Right cardiac atrium (tissue), 5 donors: ENCODE measurements at regions not wholly inside any gene's neighbourhood (a gene's known extent, or its start where the extent isn't known, plus 50 kb on each side); places are given as distances from the start of the nearest gene placed in this dataset.

ENCODE experiments used
- ATAC-seq, 2 donors: fragments of 200-7000 bp; cut with Tn5 transposase; one replicate each; pipeline versions ENCODE4 v1.8.0 to v1.9.1; 2020; ENCODE audit warnings: moderate library complexity in 2 of 2, mild to moderate bottlenecking in 1 of 2
- DNase-seq, 3 donors: peaks; one replicate each; pipeline ENCODE4 v3.0.0-alpha.2; 2020
- H3K27ac ChIP-seq: one replicate; pipeline ENCODE4 v1.5.1; 2013; ENCODE audit warnings: mild to moderate bottlenecking, low read length, control low read depth, moderate library complexity
- H3K27me3 ChIP-seq: one replicate; pipeline ENCODE4 v1.6.1; 2013; ENCODE audit not compliant: control insufficient read depth, insufficient read depth
- H3K4me1 ChIP-seq: one replicate; pipeline ENCODE4 v1.6.1; 2013; ENCODE audit warnings: low read length; ENCODE audit not compliant: control insufficient read depth, insufficient read depth
- H3K4me3 ChIP-seq: one replicate; pipeline ENCODE4 v1.5.1; 2013; ENCODE audit warnings: low read length, control low read depth
- H3K9me3 ChIP-seq: one replicate; pipeline ENCODE4 v1.6.1; 2013; ENCODE audit warnings: low read length; ENCODE audit not compliant: control insufficient read depth
- WGBS: extraction: QIAGEN DNeasy Blood & Tissue Kit; methylation state at CpG from one replicate; pipeline ENCODE4 v1.1.7; 2013; 5-methylcytosine and 5-hydroxymethylcytosine counted together
- intact Hi-C, 4 donors: fragments of 100-400 bp; cut with DNase I; formaldehyde crosslinking; loops; one replicate each; pipeline versions ENCODE4 v1.11.0 to v1.14.0; 2022 to 2023
- donor health status: healthy with polysubstance abuse.
- donor health status: DM: no; HTN: yes; CAD: no.
- donor health status: DM: no; HTN: no; CAD: no.
- donor health status: DM: no; HTN: yes; CAD: no; lungs with severe emphysema.
- donor health status: DM: yes; HTN: yes; CAD: no.

DNA sequence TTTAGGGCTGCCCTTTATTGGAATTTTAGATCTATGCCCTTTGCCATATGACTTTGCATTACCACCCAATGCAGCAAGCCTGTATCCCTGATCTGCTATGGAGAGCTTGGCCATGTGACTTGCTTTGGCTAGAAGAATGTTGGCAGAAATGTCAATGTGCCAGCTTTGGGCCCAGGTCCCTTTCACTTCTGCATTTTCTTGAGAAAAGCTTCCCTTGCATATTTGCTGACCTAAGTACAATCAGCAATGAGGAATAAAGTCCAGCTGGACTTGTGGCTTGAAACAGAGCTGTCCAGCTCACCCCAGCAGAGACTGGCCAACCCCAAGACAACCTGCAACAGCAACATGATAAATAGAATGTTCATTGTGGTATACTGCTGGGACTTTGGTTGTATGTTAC is 135.9 kb downstream of the PAH start:
- peak in 1 of 3 donors; percentile 33 for DNase-seq

GRCh38 chr12:102776041-102776440 is 141.0 kb downstream of the PAH start:
- intact Hi-C loops, result no loop called here
- DNase-seq, result no peak
- WGBS, result 47% methylated on average over 2 of the region's 2 CpGs
- H3K27ac ChIP-seq, result no peak overlapping the region
- no peaks in the 10 kb centered on the region for H3K4me1 ChIP-seq
- H3K27me3 ChIP-seq, result no peaks in the 10 kb centered on the region
- no peaks in the 10 kb centered on the region for H3K9me3 ChIP-seq
- no peak overlapping the region for H3K4me3 ChIP-seq
- ATAC-seq, result no peak

More for the DNA sequence above, 135.9 kb downstream of the PAH start:
- Histone ChIP-seq H3K9me3 (no peaks in the 10 kb centered on the region), H3K27ac (no peak overlapping the region), H3K4me1 (no peaks in the 10 kb centered on the region), H3K27me3 (no peaks in the 10 kb centered on the region), H3K4me3 (no peak overlapping the region)
- ATAC-seq, result no peak
- intact Hi-C loops, result no loop called here

DNA sequence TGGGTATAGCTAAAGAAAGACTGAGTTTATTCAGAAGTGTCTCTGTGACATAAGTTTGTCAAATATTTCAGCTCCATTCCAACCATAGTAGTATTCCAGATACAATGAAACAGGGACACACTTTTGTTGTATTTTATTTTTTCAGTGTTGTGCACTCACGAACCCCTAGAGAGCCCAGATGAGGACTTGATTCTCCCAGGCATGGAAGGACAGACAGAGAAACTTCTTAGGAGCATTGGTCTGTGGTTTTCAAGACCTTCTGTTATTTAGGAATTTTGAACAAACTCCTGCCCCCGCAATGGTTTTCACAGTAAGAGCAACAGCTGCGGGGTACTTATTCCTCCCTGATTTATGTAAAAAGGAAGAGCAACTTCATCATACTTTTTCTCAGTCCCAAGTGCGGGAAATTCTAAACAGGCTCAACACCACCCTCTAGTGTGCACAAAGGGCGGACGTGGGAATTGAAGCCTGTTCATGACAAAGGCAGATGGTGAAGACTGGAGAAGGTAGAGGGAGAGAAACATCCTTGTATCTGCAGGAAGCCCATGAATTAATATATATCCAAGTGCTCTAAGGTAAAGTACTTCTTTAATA is 147.6 kb downstream of the PAH start:
- H3K27me3 ChIP-seq, result no peaks in the 10 kb centered on the region

DNA sequence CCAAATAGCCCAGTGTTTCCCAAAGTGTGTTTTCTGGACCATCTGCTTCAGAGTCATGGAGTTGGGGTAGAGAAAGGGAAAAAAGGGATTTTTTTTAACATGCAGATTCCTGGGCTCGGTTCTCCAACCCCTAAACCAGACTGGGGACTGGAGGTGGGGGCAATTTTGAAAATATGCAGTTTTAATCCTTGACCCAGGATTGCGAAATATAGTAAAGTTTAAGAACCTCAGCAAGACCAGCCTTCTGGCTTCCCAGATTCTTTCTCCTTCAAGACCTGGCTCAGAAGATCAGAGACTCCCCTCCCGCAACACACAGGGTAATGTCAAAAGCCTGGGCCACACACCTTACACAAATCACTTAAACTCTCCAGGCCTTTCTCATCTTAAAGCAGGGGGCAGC is 150.1 kb downstream of the PAH start:
- H3K4me1 ChIP-seq, result no peaks in the 10 kb centered on the region
- no peak overlapping the region for H3K27ac ChIP-seq
- intact Hi-C loops, result loop anchor here in 1 of 4 donors (10.0 kb wide), 1 partner anchor 832 kb away; no protein-coding TSS in a partner anchor
- no peaks in the 10 kb centered on the region for H3K9me3 ChIP-seq
- ATAC-seq (no peak), DNase-seq (no peak)
- H3K27me3 ChIP-seq, result no peaks in the 10 kb centered on the region
- 88% methylated on average over 3 of the region's 3 CpGs for WGBS
- H3K4me3 ChIP-seq, result no peak overlapping the region

More for the DNA sequence above, 147.6 kb downstream of the PAH start:
- DNase-seq (peak; percentile 37 to 78 (median 44)), ATAC-seq (peak; percentile 74 to 81)
- Histone ChIP-seq H3K4me3 (no peak overlapping the region), H3K27ac (no peak overlapping the region), H3K4me1 (no peaks in the 10 kb centered on the region), H3K9me3 (no peaks in the 10 kb centered on the region)
- 12% methylated on average over 6 of the region's 6 CpGs for WGBS
- intact Hi-C loops, result loop anchor here in 1 of 4 donors (10.0 kb wide), 1 partner anchor 835 kb away; no protein-coding TSS in a partner anchor

DNA sequence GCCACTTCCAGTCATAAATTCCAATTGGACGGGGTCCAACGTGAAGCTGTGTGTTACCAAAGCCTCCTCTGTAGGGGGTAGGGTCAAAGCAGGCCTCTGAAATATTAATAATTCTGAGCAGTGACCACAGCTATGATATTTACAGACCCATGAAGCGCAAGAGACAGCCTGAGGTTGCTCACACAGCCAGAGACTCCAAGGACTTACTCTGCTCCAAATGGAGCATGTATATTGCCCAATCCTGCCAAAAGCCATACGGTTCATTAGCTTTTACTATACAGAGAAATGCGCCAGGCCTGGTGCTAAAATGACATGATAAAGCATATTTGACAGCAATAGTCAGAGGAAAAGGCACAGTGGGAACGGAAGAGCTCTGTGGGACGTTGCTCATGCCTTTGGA is 151.3 kb downstream of the PAH start:
- Histone ChIP-seq H3K4me3 (no peak overlapping the region), H3K4me1 (no peaks in the 10 kb centered on the region), H3K27me3 (no peaks in the 10 kb centered on the region), H3K9me3 (no peaks in the 10 kb centered on the region), H3K27ac (no peak overlapping the region)
- 69% methylated on average over 7 of the region's 7 CpGs for WGBS
- intact Hi-C loops, result loop anchor here in 1 of 4 donors (10.0 kb wide), 1 partner anchor 831 kb away; no protein-coding TSS in a partner anchor
- DNase-seq (no peak), ATAC-seq (peak in 1 of 2 donors; percentile 41)

GRCh38 chr12:102763471-102763870 is 153.6 kb downstream of the PAH start:
- Histone ChIP-seq H3K27ac (no peak overlapping the region), H3K27me3 (no peaks in the 10 kb centered on the region), H3K4me1 (no peaks in the 10 kb centered on the region), H3K9me3 (no peaks in the 10 kb centered on the region), H3K4me3 (no peak overlapping the region)
- intact Hi-C loops, result loop anchor here in 1 of 4 donors (10.0 kb wide), 1 partner anchor 829 kb away; no protein-coding TSS in a partner anchor
- 60% methylated on average over 1 of the region's 1 CpG for WGBS
- ATAC-seq (no peak), DNase-seq (no peak)

DNA sequence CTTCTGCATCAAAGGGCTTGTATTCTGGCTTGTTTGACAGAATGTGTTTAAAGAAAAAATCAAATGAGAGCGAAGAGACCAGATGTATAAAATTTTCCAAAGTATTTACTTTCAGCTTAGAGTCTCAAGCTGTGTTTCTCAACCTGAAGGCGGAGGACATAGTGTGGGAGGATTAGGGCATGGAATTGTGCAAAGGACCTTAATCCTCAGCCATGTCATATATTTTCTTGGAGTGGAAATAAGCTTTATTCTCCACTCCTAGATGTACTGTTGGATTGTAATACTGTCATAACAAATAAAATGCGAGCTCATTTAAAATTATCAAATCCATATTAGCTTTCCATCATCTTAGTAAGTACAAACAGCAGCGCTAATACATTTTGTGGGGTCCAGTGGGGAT is 154.0 kb downstream of the PAH start:
- Histone ChIP-seq H3K27ac (no peak overlapping the region), H3K27me3 (no peaks in the 10 kb centered on the region), H3K9me3 (no peaks in the 10 kb centered on the region), H3K4me1 (no peaks in the 10 kb centered on the region), H3K4me3 (no peak overlapping the region)
- intact Hi-C loops, result loop anchor here in 1 of 4 donors (10.0 kb wide), 1 partner anchor 828 kb away; no protein-coding TSS in a partner anchor
- WGBS, result 88% methylated on average over 4 of the region's 4 CpGs
- DNase-seq, result no peak
- no peak for ATAC-seq

GRCh38 chr12:102760322-102760721 is 156.7 kb downstream of the PAH start:
- DNase-seq (no peak), ATAC-seq (no peak)
- intact Hi-C loops, result loop anchor here in 1 of 4 donors (10.0 kb wide), 1 partner anchor 826 kb away; no protein-coding TSS in a partner anchor
- Histone ChIP-seq H3K27ac (no peak overlapping the region), H3K27me3 (no peaks in the 10 kb centered on the region), H3K4me1 (no peaks in the 10 kb centered on the region), H3K4me3 (no peak overlapping the region), H3K9me3 (no peaks in the 10 kb centered on the region)
- 77% methylated on average over 2 of the region's 2 CpGs for WGBS

DNA sequence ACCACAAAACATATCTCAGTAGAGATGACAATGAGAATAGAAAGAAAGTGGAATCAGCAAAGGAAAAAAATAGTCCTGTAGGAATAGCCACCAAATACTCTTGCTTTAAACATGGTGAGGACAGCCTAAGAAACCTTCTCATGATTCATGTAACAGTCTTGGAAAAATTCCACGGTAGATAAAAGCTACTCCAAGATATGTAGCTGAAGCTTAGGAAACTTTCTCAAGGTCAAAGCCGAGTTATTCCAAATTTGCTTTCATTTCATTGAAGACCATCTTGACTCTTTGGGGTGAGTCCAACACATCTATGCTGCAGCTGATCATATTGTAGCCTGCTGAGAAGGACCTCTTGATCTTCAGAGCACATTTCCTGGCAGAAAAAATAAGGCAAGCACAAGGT is 157.6 kb downstream of the PAH start:
- 51% methylated on average over 2 of the region's 2 CpGs for WGBS
- H3K4me3 ChIP-seq, result no peak overlapping the region
- ATAC-seq, result peak; percentile 15 to 30
- DNase-seq, result no peak
- no peak overlapping the region for H3K27ac ChIP-seq
- no peaks in the 10 kb centered on the region for H3K4me1 ChIP-seq
- intact Hi-C loops, result no loop called here
- H3K27me3 ChIP-seq, result no peaks in the 10 kb centered on the region
- no peaks in the 10 kb centered on the region for H3K9me3 ChIP-seq

GRCh38 chr12:102757882-102758226 is 159.2 kb downstream of the PAH start:
- no peaks in the 10 kb centered on the region for H3K9me3 ChIP-seq
- H3K4me1 ChIP-seq, result no peaks in the 10 kb centered on the region
- intact Hi-C loops, result no loop called here
- WGBS, result 62% methylated on average over 1 of the region's 1 CpG
- ATAC-seq, result no peak
- no peak for DNase-seq
- peak overlapping the region; percentile 32 for H3K27ac ChIP-seq
- no peaks in the 10 kb centered on the region for H3K27me3 ChIP-seq
- H3K4me3 ChIP-seq, result no peak overlapping the region

DNA sequence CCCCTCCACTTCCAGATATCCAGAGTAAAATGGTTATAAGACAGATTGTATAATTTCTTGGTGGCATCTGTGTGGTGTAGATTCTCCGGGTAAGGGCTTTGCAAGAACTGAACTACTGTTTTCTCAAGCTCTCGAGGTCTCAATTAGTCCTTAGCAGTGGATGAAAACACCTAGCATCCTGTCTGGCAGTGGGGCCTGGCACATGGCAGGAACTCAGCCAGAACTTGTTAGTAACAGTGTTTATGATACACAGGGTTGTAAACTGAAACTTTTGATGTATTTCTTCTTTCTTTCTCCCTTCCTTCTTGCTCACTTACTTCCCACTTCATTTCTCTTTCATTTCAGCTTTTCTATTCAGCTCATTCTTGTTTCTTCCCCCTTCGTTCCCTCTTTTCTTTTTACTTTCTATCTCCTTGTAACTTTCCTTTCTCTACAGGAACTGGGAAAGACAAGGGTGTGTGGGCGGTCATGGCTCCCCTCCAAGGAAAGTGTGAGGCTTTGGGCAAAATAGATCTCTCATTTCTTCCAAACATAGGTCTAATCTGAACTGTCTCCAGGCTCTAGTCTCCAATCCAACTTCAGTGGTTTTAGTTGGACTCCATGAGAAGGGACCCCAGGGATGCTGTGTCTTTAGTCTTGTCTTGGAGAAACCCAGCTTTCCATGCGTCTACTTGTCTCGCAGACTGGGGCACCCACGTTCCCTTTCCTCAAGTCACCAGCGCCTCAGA is 159.7 kb downstream of the PAH start:
- DNase-seq (peak; percentile 81 to 90 (median 84)), ATAC-seq (peak; percentile 53 to 63)
- Histone ChIP-seq H3K4me3 (no peak overlapping the region), H3K27me3 (no peaks in the 10 kb centered on the region), H3K4me1 (no peaks in the 10 kb centered on the region), H3K27ac (peak overlapping the region; percentile 74), H3K9me3 (no peaks in the 10 kb centered on the region)
- 48% methylated on average over 8 of the region's 8 CpGs for WGBS
- intact Hi-C loops, result no loop called here
